IPS-15b (cell line): ENCODE measurements at regions not wholly inside any gene's neighbourhood (a gene's known extent, or its start where the extent isn't known, plus 50 kb on each side); places are given as distances from the start of the nearest gene placed in this dataset.
A peak's percentile ranks its signal among the peaks of the same experiment; 100 is the strongest.

Experiments
- H3K27me3 ChIP-seq: one replicate; pipeline ENCODE4 v1.6.1; 2013; ENCODE audit warnings: low read length; ENCODE audit not compliant: control insufficient read depth, insufficient read depth
- H3K36me3 ChIP-seq: one replicate; pipeline ENCODE4 v1.6.1; 2013; ENCODE audit warnings: low read length; ENCODE audit not compliant: control insufficient read depth, insufficient read depth
- H3K4me1 ChIP-seq: one replicate; pipeline ENCODE4 v1.6.1; 2013; ENCODE audit warnings: mild to moderate bottlenecking, low read length; ENCODE audit not compliant: control insufficient read depth, insufficient read depth
- H3K4me3 ChIP-seq: one replicate; pipeline ENCODE4 v1.5.1; 2013; ENCODE audit warnings: low read depth, low read length
- H3K9ac ChIP-seq: one replicate; pipeline ENCODE4 v1.6.1; 2013; ENCODE audit warnings: low read depth, mild to moderate bottlenecking, low read length
- H3K9me3 ChIP-seq: one replicate; pipeline ENCODE4 v1.6.1; 2013; ENCODE audit warnings: mild to moderate bottlenecking, low read length; ENCODE audit not compliant: control insufficient read depth, insufficient read depth

GRCh38 chr2:120436885-120437603, 91.1 kb downstream of the INHBB start:
- Histone ChIP-seq H3K4me3 (no peak overlapping the region), H3K9ac (no peak overlapping the region), H3K27me3 (peaks cover 54% of the 10 kb centered on the region), H3K9me3 (no peaks in the 10 kb centered on the region), H3K4me1 (peaks cover 8% of the 10 kb centered on the region), H3K36me3 (no peaks in the 10 kb centered on the region)

- Histone ChIP-seq H3K9ac (no peak overlapping the region), H3K9me3 (no peaks in the 10 kb centered on the region), H3K4me3 (no peak overlapping the region), H3K27me3 (peaks cover 59% of the 10 kb centered on the region), H3K36me3 (no peaks in the 10 kb centered on the region), H3K4me1 (peaks cover 8% of the 10 kb centered on the region)
These were observed 91.7 kb downstream of the INHBB start for GRCh38 chr2:120437604-120438000.

- Histone ChIP-seq H3K27me3 (peaks cover 62% of the 10 kb centered on the region), H3K9me3 (no peaks in the 10 kb centered on the region), H3K9ac (no peak overlapping the region), H3K4me1 (peaks cover 8% of the 10 kb centered on the region), H3K4me3 (no peak overlapping the region), H3K36me3 (no peaks in the 10 kb centered on the region)
These were observed 92.5 kb downstream of the INHBB start for GRCh38 chr2:120438301-120439066.

- Histone ChIP-seq H3K9ac (no peak overlapping the region), H3K4me3 (no peak overlapping the region), H3K27me3 (peaks cover 62% of the 10 kb centered on the region), H3K36me3 (no peaks in the 10 kb centered on the region), H3K4me1 (peaks cover 8% of the 10 kb centered on the region), H3K9me3 (no peaks in the 10 kb centered on the region)
These were observed 93.1 kb downstream of the INHBB start for GRCh38 chr2:120439067-120439368.

- Histone ChIP-seq H3K27me3 (peaks cover 67% of the 10 kb centered on the region), H3K9me3 (no peaks in the 10 kb centered on the region), H3K36me3 (no peaks in the 10 kb centered on the region), H3K9ac (no peak overlapping the region), H3K4me3 (no peak overlapping the region), H3K4me1 (peaks cover 4% of the 10 kb centered on the region)
These were observed 93.9 kb downstream of the INHBB start for GRCh38 chr2:120439637-120440384.

- H3K9ac ChIP-seq = no peak overlapping the region
- no peaks in the 10 kb centered on the region for H3K9me3 ChIP-seq
- peaks cover 2% of the 10 kb centered on the region for H3K4me1 ChIP-seq
- no peak overlapping the region for H3K4me3 ChIP-seq
- H3K27me3 ChIP-seq = peaks cover 69% of the 10 kb centered on the region
- no peaks in the 10 kb centered on the region for H3K36me3 ChIP-seq
These were observed 94.8 kb downstream of the INHBB start for GRCh38 chr2:120440521-120441350.

GRCh38 chr2:120441351-120441700, 95.4 kb downstream of the INHBB start:
- Histone ChIP-seq H3K4me3 (no peak overlapping the region), H3K9me3 (no peaks in the 10 kb centered on the region), H3K9ac (no peak overlapping the region), H3K4me1 (peaks cover 2% of the 10 kb centered on the region), H3K27me3 (peaks cover 70% of the 10 kb centered on the region), H3K36me3 (no peaks in the 10 kb centered on the region)

- no peaks in the 10 kb centered on the region for H3K36me3 ChIP-seq
- H3K9me3 ChIP-seq = no peaks in the 10 kb centered on the region
- H3K27me3 ChIP-seq = peaks cover 73% of the 10 kb centered on the region
- peak overlapping the region; percentile 60 for H3K9ac ChIP-seq
- peak overlapping the region; percentile 84 for H3K4me3 ChIP-seq
- peaks cover 2% of the 10 kb centered on the region for H3K4me1 ChIP-seq
These were observed 96.0 kb downstream of the INHBB start for GRCh38 chr2:120441744-120442471.

- peak overlapping the region; percentile 60 for H3K9ac ChIP-seq
- no peaks in the 10 kb centered on the region for H3K9me3 ChIP-seq
- peaks cover 2% of the 10 kb centered on the region for H3K4me1 ChIP-seq
- no peaks in the 10 kb centered on the region for H3K36me3 ChIP-seq
- H3K27me3 ChIP-seq = peaks cover 75% of the 10 kb centered on the region
- H3K4me3 ChIP-seq = peak overlapping the region; percentile 84
These were observed 96.6 kb downstream of the INHBB start for GRCh38 chr2:120442541-120442922.

- no peaks in the 10 kb centered on the region for H3K36me3 ChIP-seq
These were observed 97.1 kb downstream of the INHBB start for GRCh38 chr2:120442923-120443571.

More at GRCh38 chr2:120442923-120443571, 97.1 kb downstream of the INHBB start:
- Histone ChIP-seq H3K4me3 (peak overlapping the region; percentile 84), H3K27me3 (peaks cover 75% of the 10 kb centered on the region), H3K4me1 (peaks cover 2% of the 10 kb centered on the region), H3K9ac (no peak overlapping the region), H3K9me3 (no peaks in the 10 kb centered on the region)
